ENCODE measurements at regions not wholly inside any gene's neighbourhood (a gene's known extent, or its start where the extent isn't known, plus 50 kb on each side); places are given as distances from the start of the nearest gene placed in this dataset.

- no peak for DNase-seq
Measured at GRCh38 chr3:111314181-111314873, 227.7 kb upstream of the CD96 start.

GRCh38 chr3:111314898-111315297, 227.1 kb upstream of the CD96 start:
- DNase-seq = no peak

- peak; percentile 76 for DNase-seq
Measured at GRCh38 chr3:111315930-111316587, 225.9 kb upstream of the CD96 start.

- no peak for DNase-seq
Measured at GRCh38 chr3:111318289-111318688, 223.7 kb upstream of the CD96 start.

- no peak for DNase-seq
Measured at GRCh38 chr3:111319598-111319997, 222.4 kb upstream of the CD96 start.

GRCh38 chr3:111321786-111322185, 220.2 kb upstream of the CD96 start:
- peak; percentile 54 for DNase-seq

GRCh38 chr3:111323019-111323418, 219.0 kb upstream of the CD96 start:
- no peak for DNase-seq

GRCh38 chr3:111324151-111324550, 217.8 kb upstream of the CD96 start:
- no peak for DNase-seq

- no peak for DNase-seq
Measured at GRCh38 chr3:111324645-111325044, 217.4 kb upstream of the CD96 start.

- DNase-seq = no peak
Measured at GRCh38 chr3:111325160-111325718, 216.8 kb upstream of the CD96 start.

- DNase-seq = no peak
Measured at GRCh38 chr3:111326144-111326995, 215.6 kb upstream of the CD96 start.

GRCh38 chr3:111331306-111331705, 210.7 kb upstream of the CD96 start:
- DNase-seq = no peak

GRCh38 chr3:111331912-111332311, 210.1 kb upstream of the CD96 start:
- DNase-seq = no peak

GRCh38 chr3:111332488-111333080, 209.4 kb upstream of the CD96 start:
- no peak for DNase-seq

GRCh38 chr3:111333642-111334041, 208.4 kb upstream of the CD96 start:
- DNase-seq = no peak

- DNase-seq = no peak
Measured at GRCh38 chr3:111335512-111336303, 206.3 kb upstream of the CD96 start.

GRCh38 chr3:111336511-111336910, 205.5 kb upstream of the CD96 start:
- no peak for DNase-seq

GRCh38 chr3:111338059-111338698, 203.8 kb upstream of the CD96 start:
- peak; percentile 64 for DNase-seq

GRCh38 chr3:111339017-111339416, 203.0 kb upstream of the CD96 start:
- no peak for DNase-seq

GRCh38 chr3:111351334-111351733, 190.7 kb upstream of the CD96 start:
- DNase-seq = no peak

- DNase-seq = no peak
Measured at GRCh38 chr3:111352585-111352984, 189.4 kb upstream of the CD96 start.
